ENCODE measurements at regions not wholly inside any gene's neighbourhood (a gene's known extent, or its start where the extent isn't known, plus 50 kb on each side); places are given as distances from the start of the nearest gene placed in this dataset.

DNA sequence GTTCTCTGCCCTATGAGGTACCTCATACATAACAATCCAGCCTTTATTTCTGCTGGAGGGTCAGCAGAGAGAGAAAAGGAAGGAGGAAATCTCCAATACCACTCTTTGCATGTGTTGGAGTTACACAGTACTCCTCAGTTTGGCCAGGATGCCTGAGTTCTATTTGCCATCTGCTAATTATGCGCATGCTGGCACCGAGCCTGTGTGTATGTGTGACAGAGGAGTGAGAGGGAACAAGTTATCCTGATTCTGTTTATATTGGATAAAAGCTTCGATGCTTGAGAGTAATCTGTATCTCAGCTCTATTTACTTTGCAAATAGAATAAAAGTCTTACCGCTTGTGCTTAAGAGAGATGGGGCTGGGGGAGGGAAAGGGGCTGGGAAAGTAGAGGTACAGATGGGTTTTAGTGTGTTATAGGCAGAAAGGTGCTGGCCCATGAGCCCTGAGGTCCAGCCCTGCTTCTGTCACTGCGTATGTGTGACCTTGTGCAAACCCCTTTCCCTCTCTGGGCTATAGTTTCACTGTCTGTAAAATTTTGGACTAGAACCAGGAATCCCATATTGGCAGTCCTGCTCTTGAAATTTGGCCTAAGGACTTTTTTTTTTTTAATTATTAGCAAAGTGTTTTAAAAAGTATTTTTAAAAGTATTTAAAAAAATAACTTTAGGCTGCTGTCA, 54.5 kb upstream of the PLXNA2 start:
- DNase-seq (ENCODE audit: low read depth), result no peak

DNA sequence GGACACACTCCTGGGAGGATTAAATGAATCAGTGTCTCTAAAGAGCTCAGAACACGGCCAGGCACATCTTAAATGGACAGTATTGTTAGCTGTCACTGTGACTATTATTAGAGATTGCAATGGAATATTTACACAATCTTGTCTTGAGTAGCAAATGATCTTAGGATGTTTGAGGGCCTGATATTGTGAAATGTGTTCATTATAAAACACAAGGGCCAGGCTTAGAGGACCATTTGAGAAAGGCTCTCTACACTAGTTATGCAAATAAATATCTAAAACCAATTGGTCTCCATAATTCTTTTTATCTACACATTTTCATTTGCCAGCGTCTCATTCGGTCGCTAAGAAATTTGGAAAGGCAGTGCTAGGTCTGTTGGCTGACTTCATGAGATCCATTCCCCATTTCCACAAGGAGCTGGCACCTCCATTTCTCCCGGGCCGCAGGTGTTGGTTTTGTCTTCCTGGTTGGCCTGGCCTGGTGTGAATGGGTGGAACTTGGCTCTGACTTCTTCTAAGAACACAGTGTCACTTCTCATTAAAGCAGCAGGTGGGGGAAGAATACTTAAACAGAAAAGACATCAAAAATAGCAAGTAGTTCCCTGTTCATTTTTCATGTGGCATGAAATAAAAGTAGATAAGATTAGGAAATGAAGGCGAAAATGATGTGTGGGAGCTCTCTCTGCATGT, 56.0 kb upstream of the PLXNA2 start:
- DNase-seq (ENCODE audit: low read depth), result no peak

- DNase-seq (ENCODE audit: low read depth), result no peak
Observed at GRCh38 chr1:208302699-208303238, 58.6 kb upstream of the PLXNA2 start.

- DNase-seq (ENCODE audit: low read depth), result no peak
Observed at GRCh38 chr1:208303743-208304712, 59.8 kb upstream of the PLXNA2 start.

DNA sequence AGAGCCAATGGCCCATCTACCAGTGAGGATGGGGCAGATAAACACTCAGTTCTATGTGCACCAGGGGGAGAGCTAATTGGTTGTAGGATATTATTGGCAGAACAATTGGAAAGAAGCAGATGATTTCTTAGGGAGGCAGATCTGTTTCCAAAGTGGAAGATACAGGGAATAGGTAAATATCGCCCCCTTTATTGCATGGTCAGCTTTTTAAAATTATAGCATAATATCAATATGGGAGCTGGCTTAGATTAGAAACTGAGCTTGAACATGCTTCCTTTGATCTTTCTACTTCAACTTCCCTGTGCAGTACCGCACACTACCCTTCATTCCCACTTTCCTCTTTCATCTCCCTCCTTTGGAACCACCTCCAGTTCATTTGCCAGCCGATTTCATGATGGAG, 64.0 kb upstream of the PLXNA2 start:
- DNase-seq (ENCODE audit: low read depth), result no peak

DNA sequence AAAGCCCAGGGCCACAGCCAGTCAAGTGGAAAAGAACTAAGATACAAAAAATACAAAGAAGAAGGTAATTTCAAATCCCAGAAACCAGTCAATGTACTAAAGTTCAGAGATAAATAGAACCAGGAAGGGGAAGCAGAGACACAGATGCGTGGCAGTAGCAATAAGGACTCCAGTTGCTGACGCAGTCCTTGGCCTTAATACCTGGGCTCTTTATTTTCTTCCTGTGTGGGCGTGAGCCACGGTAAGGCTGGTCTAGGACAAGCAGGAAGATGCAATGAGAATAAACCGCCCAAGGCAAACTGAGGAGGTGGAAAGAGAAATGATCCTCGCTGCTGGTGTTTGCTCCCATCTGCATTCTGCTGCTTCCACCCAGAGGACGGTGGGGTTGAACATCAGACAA, 65.6 kb upstream of the PLXNA2 start:
- DNase-seq (ENCODE audit: low read depth), result no peak

DNA sequence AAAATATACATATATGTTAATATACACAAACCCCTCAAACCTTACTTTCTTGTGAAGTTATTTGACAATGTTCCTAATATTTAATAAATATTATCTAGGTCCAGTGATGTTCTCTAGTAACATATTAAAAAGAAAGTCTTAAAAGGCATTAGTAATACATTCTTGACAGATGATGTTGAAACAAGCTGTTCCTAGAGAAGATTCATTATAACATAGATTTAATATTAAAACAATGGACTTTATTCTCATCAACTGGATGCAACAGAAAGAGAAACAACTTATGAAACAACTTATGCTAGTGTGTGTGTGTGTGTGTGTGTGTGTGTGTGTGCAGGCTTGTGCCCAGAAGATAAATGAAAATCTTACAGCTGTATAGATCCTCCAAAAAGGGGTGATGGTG, 68.5 kb upstream of the PLXNA2 start:
- DNase-seq (ENCODE audit: low read depth), result no peak

- no peak for DNase-seq (ENCODE audit: low read depth)
Observed at GRCh38 chr1:208314431-208314830, 70.2 kb upstream of the PLXNA2 start.

DNA sequence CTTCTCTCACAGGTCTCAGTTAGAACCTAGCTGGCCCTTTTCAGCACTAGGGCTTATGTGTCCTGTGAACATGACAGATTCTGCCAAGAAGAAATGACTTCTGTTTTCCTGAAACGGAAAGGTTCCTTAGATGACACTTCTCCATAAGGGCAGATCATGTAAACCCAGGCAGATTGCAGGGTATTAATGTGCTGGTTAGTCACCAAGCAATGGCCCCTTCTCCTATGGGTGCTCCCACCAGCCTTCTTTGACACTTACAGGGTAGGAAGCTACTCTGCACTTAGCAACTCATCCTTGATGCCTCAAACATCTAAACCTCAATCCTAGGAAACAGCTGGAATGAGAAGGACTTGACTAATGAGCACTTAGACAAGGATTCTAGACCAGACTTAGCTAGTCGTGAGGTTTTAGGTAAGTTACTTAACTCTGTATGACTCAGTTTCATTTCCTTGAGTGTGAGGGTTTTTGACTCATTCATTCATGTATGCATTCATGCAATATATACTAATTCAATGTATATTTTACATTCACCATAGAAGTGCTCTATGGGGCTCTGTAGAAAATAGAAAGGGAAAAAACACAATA, 74.1 kb upstream of the PLXNA2 start:
- DNase-seq (ENCODE audit: low read depth), result peak; percentile 42

GRCh38 chr1:208324005-208324404, 79.8 kb upstream of the PLXNA2 start:
- no peak for DNase-seq (ENCODE audit: low read depth)

DNA sequence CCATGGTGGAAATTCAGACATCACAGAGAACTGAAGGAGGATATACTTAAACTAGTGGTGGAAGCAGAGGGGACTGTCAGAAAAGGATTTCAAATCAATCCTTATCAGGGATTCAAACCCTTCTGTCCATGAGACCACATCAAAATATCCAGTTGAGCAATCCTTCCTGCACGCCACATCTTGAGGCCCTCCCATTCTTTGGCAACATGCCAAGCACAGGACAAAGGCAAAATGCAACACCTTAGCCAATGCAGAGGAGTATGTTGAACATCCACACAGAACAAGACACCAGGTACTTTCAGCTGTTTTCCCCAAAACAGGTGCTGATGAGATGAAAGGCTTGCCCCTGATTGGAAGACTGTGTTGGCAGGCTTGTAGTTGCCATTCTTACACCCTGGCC, 81.8 kb upstream of the PLXNA2 start:
- DNase-seq (ENCODE audit: low read depth), result no peak

DNA sequence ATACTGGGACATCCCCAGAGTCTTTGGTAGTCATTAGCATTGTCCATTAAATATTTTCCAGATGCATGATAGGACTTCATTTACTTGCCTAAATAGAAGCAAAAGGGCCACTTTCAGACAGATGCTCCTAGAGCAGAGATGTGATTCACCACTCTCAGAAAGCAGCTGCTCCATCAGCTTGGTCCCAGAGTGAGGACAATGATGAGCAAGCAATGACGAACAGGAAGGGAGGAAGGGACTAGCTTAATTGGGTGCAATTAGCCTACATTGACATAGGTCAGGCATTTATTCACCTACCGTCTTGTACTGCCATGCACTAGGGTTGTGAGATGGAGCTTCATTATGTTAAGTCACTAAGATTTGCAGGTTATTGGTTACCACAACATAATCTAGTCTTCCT, 85.1 kb upstream of the PLXNA2 start:
- peak; percentile 18 for DNase-seq (ENCODE audit: low read depth)

DNA sequence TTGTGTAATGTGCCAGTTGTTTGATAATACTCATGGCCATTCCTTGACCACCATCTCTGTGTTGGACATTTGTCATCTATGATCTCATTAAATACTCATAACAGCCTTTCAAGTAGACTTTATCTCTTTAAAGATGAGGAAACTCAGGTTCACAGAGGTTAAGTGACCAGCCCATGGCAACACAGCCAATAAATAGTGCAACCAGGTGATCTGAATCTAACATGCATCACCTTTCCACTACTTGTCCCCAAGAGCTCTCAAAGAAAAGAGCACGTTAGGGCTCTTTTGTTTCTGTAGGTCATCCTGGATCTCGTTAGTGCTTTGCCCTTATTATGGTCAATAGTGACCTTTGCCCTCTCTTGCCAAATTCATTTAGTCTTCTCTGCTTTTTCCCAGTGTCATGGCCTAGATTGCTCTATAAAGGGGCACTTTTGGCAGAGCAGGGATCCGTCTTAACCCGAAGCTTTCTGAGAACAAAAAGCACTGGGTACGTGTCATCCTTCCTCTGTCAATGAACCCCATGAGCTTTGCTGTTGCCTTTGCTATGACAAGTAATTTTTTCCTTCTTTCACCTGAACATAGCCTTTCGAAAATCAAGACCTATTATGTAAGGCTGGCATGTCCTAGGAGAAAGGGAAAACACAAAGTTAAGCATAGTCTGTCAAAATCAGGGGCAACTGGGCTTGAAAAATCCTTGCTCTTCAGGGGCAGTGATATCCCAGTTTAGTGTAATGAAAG, 88.0 kb upstream of the PLXNA2 start:
- DNase-seq (ENCODE audit: low read depth), result no peak

GRCh38 chr1:208332774-208333126, 88.6 kb upstream of the PLXNA2 start:
- no peak for DNase-seq (ENCODE audit: low read depth)

DNA sequence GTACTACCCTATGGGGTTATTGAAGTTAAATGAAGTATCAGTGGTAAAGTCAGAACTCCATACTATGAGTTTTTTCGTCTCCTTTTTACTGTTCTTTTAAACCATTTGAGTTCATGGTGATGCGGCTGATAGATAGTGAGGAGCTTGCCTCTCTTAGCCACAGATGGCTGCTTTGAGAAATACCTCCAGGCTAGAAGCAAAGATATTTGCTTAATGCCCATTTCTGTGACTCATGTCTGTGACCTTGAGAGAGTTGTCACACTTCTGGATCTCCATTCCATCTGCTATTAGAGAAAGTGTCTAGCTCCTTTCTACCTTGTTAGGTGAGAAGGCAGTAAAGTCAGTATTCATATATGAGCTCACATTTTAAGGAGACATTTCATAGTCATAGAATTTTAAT, 89.5 kb upstream of the PLXNA2 start:
- DNase-seq (ENCODE audit: low read depth), result no peak

- DNase-seq (ENCODE audit: low read depth), result no peak
Observed at GRCh38 chr1:208335371-208336136, 91.4 kb upstream of the PLXNA2 start.

- no peak for DNase-seq (ENCODE audit: low read depth)
Observed at GRCh38 chr1:208336137-208336518, 91.9 kb upstream of the PLXNA2 start.

DNA sequence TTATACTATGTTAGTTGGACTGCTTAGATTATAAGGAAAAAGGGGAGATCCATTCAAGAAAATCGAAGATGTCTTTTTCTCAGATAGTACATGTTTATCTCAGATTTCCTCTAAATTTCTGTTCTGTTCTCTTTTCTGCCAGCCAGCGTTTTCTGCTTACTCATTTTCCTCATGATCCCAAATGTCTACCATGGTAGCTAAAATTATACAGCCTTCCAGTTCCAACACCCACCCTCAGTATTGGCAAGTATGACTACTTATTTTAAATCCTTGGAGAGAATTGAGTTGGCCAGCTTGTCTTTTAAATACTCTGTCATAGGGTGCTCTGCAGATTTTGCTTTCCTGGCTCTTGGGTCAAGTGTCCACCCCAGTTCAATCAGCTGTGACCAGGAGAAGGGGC, 95.7 kb upstream of the PLXNA2 start:
- no peak for DNase-seq (ENCODE audit: low read depth)

GRCh38 chr1:208343226-208343625, 99.0 kb upstream of the PLXNA2 start:
- DNase-seq (ENCODE audit: low read depth), result no peak

DNA sequence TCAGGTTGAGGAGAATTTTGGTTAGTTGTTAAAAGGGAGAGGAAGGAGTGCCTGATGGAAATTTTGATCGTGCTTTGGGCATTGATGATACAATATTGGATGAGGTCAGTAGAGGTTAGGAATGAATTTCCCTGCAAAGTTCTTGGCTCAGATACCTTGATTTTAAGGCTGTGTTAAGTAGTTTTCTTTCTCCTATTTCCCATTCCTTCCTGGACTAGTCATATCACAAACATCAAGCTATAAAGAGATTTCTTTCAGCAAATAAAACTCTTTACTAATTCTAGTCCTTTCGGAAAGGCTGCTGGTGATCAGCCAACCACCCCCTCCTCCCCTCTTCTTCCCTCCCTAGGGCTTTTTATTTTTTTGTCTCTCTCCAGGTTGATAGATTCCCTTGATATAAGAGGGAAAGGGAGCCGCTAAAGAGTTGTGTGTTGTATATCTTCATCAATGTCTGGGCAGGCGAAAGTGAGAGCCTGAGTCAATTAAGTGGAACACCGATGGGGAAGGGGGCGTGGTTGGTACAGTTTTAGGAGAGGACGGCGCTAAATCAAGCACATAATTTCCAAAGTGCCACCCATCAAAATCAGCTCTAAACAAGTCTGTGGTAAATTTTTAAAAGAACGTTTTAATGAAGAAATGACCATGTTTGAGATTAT, 100.1 kb upstream of the PLXNA2 start:
- no peak for DNase-seq (ENCODE audit: low read depth)
